GM12892 (cell line): ENCODE measurements at regions not wholly inside any gene's neighbourhood (a gene's known extent, or its start where the extent isn't known, plus 50 kb on each side); places are given as distances from the start of the nearest gene placed in this dataset.

Source experiments
- POLR2A ChIP-seq: IDR thresholded peaks from 2 replicates; pipeline ENCODE4 v1.6.1; 2011; ENCODE audit warnings: low read depth, low read length, control low read depth
- POLR2AphosphoS5 ChIP-seq: IDR thresholded peaks from 2 replicates; pipeline ENCODE4 v1.6.1; 2011; ENCODE audit warnings: low read depth, low read length, control low read depth
- TAF1 ChIP-seq: IDR thresholded peaks from 2 replicates; pipeline ENCODE4 v1.6.1; 2011; ENCODE audit warnings: low read depth, mild to moderate bottlenecking, control low read depth, low read length, borderline replicate concordance

- TF ChIP-seq POLR2AphosphoS5 (no peak), POLR2A (no peak), TAF1 (no peak)
Measured at GRCh38 chr12:67501362-67501761, 147.2 kb upstream of the DYRK2 start.
